ENCODE measurements at regions not wholly inside any gene's neighbourhood (a gene's known extent, or its start where the extent isn't known, plus 50 kb on each side); places are given as distances from the start of the nearest gene placed in this dataset.
"Not testable (repeated sequence)": the region's sequence is repeated elsewhere in the genome, so short reads cannot be mapped to it uniquely, and the experiment has no call there.

GRCh38 chr6:68139130-68139529, 496.0 kb upstream of the ADGRB3 start:
- DNase-seq: no peak

DNA sequence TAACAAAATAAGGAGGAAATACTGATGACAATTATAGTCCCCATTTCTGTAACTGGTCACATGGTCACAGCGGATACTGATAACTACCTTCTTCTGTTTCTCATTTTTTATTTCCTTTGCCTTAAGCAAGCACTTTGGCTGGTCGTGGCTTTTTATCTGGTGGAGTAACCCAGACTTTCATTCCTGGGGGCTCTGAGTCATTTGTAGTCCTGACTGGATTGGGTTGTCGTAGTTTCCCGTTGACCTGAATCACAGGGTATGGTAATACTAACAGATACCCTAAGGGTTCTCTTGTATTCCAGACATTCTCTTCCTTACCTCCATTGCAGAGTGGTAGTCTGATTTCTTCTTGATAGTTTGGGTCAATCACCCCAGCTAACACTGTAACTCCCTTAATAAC, 500.3 kb upstream of the ADGRB3 start:
- no peak for DNase-seq

- no peak for DNase-seq
Observed at GRCh38 chr6:68128211-68128610, 506.9 kb upstream of the ADGRB3 start.

DNA sequence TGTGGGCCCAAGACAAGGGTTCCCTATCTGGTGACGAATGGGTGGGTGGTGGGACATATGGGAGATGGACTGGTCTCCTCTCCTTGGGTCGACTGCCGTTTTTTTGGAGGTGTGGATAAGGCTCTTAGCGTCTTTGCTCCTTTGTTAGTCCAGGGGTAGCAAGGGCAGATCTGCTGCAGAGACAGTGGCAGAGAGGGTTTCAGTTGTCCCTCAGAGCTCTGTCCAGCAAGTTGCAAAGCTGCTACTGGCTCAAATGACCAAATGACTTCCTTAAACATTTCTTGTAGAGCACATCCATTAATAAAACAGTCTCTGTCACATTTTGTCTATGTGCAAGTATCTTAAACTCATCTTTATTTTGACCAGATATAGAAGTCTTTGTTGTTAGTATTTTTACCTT, 508.0 kb upstream of the ADGRB3 start:
- no peak for DNase-seq

DNA sequence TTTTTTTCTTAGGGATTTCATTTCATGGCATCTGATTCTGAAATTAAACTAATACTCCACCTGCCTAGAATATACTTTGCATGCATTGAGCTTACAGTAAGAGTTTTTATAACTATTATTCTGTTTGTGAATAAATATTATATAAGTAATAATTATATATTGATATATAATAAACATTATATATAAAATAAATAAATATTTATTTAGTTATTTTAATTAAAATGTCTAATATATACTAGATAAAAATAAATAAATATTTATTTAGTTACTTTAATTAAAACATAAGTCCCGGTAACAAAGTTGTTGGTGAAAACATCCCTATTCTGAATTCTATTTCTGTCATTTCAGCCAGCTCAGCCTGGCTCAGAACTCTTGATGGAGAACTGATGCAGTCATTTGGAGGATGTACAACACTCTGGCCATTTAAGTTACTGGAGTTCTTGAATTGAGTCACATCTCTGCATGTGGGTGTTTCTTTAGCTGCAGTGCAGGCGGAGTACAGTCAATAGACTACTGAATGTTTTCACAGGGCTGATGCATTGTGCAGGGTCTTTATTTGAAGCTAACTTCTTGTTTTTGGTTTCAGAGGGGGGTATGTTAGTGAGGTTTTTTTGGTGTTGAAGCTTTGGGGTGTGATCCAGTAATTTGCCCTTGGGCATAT, 508.9 kb upstream of the ADGRB3 start:
- no peak for DNase-seq

DNA sequence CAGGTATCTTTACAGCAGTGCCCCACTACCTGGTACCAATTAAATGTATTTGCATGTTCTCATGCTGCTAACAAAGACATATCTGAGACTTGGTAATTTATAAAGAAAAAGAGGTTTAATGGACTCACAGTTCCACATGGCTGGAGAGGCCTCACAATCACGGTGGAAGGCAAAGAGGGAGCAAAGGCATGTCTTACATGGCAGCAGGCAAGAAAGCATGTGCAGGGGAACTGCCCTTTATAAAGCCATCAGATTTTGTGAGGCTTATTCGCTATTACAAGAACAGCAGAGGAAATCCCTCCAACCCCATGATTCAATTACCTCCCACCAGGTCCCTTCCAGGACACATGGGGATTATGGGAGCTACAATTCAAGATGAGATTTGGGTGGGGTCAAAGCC, 512.1 kb upstream of the ADGRB3 start:
- DNase-seq: not testable (repeated sequence)

DNA sequence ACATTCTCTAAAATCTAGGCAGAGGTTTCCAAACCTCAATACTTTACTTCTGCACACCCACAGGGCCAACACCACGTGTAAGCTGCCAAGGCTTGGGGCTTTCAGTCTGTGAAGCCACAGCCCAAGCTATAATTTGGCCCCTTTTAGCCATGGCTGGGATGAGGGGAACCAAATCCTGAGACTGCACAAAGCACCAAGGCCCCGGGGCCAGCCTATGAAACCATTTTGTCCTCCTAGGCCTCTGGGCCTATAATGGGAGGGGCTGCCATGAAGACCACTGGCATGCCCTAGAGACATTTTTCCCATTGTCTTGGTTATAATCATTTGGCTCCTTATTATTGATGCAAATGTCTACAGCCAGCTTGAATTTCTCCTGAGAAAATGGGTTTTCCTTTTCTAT, 513.0 kb upstream of the ADGRB3 start:
- DNase-seq: no peak

DNA sequence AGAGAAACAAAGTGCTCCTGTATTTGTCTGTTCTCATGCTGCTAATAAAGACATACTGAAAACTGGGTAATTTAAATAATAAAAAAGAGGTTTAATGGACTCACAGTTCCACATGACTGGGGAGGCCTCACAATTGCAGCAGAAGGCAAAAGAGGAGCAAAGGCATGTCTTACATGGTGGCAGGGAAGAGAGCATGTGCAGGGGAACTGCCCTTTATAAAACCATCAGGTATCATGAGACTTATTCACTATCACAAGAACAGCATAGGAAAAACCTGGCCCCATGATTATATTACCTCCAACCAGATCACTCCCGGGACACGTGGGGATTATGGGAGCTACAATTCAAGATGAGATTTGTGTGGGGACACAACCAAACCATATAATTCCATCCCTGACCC, 514.1 kb upstream of the ADGRB3 start:
- not testable (repeated sequence) for DNase-seq

DNA sequence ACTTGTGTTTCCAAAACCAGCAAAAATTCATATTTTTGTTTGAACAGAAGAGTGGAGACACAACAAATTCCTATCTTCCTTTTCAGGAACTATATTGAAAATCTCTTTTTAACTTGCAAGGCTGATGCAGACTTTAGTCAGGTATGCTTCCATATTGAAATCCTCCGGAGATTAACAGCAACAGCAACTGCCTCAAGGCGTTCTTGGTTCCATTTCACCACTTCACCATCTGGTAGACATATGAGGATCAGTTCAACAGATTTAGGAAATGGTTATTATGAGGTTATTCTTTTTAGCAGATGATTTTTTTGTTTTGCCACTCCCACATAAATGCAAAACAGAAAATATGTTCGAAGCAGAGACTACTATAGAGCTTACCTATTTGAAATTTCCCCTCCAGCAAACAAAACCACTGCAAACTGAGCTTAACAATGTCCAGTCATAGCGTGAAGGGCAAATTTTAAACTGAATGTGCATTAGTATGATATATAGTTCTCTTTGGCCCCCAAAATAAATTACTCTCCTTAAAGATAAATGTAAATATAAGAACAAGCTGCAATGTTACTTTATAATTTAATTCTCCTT, 520.5 kb upstream of the ADGRB3 start:
- DNase-seq: no peak

DNA sequence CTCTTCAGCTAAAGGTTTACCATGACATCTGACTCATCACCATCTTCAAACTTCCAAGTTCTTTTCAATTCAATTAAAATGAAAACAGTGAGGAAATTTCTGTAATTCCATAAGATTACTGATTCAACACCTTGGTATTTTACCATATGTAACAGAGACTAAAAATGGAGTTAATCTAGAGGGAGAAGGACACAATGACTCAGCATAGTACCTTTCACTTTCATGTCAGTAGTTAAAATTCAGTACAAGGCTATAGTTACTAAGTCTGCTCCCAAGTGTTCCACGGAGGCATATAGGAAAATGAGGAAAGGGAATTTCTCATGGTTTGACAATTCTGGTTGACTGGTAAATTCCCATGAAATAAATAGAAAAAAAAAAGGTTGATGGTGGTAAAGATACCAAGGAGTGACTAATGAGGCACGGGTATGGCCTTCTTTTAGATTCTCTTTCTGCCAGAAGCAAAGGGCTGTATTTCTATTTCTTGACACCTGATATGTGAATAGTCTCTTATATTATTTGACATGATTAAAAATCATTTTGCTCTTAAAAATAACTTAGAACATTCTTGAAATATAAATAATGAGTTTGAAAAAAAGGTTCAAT, 526.7 kb upstream of the ADGRB3 start:
- DNase-seq: no peak

DNA sequence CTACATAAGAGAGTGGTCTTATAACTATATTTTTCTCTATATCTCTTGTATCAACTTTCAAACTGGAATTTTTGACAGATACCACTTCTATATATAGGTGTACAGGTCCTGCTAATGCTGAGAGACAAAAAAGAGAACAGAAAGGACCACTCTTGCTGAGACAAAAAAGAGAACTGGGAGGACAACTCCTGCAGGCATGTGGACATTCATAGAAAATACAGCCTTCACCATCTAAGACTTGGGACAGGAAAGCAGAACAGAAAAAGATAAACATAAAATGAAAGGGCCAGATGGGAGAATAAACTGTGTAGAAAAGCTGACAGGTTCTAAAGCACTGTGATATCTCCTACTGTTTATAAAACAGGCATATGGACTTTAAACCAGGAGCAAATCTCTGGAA, 541.0 kb upstream of the ADGRB3 start:
- DNase-seq: no peak

GRCh38 chr6:68087399-68088133, 547.5 kb upstream of the ADGRB3 start:
- no peak for DNase-seq

DNA sequence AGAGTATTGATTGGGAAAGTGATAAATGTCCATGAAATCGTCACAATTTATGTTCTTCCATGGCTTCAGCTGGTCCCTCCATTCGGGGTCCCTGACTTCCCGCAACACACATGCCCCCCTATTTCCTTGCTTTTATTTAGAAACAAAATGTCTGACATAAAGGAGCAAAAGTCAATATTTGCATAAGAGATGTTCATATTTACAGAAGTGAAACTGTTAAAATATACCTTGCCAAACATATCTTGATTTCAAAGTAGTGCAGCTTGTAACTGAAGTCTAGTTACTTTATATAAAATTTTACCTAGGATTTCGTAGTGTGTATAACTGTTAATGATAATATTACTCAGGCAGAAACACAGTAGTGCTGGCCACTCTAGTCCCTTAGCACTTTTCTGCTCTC, 548.9 kb upstream of the ADGRB3 start:
- no peak for DNase-seq

GRCh38 chr6:68085599-68085998, 549.5 kb upstream of the ADGRB3 start:
- not testable (repeated sequence) for DNase-seq

GRCh38 chr6:68082086-68082485, 553.0 kb upstream of the ADGRB3 start:
- no peak for DNase-seq

GRCh38 chr6:68080074-68080473, 555.0 kb upstream of the ADGRB3 start:
- no peak for DNase-seq

DNA sequence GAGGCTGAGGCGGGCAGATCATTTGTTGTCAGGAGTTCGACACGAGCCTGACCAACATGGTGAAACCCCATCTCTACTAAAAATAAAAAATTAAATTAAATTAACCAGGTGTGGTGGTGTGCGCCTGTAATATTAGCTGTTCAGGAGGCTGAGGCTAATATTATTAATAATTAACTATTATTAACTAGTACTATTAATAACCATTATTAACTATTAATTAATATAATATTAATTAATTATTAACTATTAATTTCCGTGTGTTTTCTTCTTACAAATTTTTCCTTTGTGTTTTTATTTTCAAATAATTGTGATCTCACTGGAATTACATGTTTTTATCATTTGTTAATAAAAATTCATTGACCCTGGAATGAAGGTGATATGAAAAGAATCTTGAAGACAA, 557.4 kb upstream of the ADGRB3 start:
- no peak for DNase-seq

- no peak for DNase-seq
Observed at GRCh38 chr6:68071740-68072139, 563.3 kb upstream of the ADGRB3 start.

DNA sequence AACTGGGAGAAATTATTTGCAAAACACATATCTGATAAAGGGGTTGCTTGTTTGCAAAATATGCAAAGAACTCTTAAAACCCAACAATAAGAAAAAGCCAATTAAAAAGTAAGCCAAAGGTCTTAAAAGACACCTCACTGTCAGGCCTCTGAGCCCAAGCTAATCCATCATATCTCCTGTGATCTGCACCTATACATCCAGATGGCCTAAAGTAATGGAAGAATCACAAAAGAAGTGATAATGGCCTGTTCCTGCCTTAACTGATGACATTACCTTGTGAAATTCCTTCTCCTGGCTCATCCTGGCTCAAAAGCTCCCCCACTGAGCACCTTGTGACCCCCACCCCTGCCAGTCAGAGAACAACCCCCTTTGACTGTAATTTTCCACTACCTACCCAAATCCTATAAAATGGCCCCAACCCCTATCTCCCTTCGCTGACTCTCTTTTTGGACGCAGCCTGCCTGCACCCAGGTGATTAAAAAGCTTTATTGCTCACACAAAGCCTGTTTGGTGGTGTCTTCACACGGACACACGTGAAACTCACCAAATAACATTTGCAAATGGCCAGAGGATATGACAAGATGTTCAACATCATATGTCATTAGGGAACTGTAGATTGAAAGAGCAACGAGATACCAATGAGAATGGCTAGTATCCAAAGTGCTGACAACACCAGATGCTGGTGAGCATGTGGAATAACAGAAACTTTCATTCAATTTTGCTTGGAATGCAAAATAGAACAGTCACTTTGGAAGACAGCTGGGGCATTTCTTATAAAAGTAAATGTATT, 565.0 kb upstream of the ADGRB3 start:
- DNase-seq: no peak

DNA sequence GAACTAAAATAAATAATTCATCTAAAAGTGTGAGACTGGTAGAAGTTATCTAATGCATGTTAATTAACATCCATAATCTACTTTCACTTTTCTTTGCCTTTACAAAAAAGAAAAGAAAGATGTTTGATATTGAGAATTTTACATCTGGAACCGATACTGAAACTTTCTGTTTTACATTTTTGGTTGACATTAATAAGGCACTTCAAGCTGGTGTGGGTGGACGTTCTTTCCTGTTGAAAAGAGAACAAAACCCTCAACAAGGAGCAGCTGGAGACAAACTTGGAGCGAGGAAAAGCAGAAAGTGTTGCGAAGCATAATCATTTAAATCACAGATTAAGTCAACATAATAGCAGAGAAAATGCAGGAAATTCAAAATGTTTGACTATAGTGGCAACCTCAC, 575.2 kb upstream of the ADGRB3 start:
- no peak for DNase-seq

- no peak for DNase-seq
Observed at GRCh38 chr6:68059261-68059660, 575.8 kb upstream of the ADGRB3 start.

DNA sequence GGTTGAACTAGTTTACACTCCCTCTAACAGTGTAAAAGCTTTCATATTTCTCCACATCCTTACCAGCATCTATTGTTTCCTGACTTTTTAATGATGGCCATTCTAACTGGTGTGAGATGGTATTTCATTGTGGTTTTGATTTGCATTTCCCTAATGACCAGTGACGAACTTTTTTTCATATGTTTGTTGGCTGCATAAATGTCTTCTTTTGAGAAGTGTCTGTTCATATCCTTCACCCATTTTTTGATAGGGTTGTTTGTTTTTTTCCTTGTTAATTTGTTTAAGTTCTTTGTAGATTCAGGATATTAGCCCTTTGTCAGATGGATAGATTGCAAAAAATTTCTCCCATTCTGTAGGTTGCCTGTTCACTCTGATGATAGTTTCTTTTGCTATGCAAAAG, 578.5 kb upstream of the ADGRB3 start:
- not testable (repeated sequence) for DNase-seq

- DNase-seq: no peak
Observed at GRCh38 chr6:68054756-68055155, 580.3 kb upstream of the ADGRB3 start.
